HG02852 (cell line): ENCODE measurements at regions not wholly inside any gene's neighbourhood (a gene's known extent, or its start where the extent isn't known, plus 50 kb on each side); places are given as distances from the start of the nearest gene placed in this dataset.

Source experiments
- ATAC-seq: cut with Tn5 transposase; IDR thresholded peaks from one replicate; pipeline ENCODE4 v1.9.1; 2021; ENCODE audit warnings: mild to moderate bottlenecking, moderate library complexity; ENCODE audit not compliant: unreplicated experiment

DNA sequence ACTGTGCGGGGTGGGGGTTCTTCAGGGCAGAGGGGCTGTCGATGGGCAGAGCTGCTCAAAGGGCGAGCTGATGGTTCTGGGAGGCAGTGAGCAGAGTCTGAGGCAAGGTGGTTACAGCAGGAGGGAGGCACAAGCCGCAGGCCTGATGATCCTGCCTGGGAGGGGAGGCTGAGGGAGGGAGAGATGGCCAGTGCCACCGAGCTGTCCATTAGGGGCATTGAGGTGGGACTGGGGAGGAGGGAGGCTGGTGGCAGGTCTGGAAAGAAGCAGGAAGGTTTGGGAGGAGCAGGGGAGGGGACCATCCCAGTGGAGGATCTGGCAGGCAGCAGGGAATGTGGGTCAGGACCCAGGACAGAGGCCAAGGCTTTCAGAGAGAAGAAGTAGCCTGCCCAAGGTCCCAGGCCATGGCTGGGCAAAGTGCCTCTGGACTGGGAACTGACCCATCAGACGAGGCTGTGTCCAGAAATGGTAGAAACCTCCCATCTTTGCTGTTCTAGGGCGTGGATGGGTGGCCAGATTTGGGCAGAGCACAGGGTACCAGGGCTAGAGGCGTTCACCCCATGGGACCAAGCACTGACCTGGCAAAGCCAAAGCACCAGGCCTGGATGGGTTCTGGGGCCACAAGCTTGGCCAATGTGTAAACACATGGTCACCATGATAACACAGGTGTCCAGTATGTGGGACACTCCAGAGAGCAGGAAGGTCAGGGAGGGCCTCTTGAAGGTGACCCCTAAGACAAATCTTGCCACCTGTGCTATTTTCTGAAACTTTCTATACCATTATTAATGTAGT is 55.5 kb downstream of the INHBB start:
- ATAC-seq = no peak

DNA sequence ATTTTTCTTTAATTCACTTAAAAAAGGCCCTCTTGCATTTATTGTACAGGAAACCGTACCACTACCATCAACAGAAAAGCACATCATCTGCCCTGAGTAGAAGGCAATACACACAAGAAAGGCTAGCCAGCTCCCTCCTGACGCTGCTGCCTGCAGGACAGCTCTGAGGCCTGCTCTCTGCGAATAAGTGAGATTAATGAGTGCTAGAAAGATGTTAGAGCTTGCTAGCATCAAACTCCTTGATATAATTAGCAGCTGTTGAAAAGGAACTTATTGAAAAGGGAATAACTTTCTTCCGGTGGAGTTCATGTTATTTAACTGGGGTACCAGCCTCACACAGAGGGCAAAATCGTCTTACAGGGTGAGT is 56.1 kb downstream of the INHBB start:
- ATAC-seq = no peak

DNA sequence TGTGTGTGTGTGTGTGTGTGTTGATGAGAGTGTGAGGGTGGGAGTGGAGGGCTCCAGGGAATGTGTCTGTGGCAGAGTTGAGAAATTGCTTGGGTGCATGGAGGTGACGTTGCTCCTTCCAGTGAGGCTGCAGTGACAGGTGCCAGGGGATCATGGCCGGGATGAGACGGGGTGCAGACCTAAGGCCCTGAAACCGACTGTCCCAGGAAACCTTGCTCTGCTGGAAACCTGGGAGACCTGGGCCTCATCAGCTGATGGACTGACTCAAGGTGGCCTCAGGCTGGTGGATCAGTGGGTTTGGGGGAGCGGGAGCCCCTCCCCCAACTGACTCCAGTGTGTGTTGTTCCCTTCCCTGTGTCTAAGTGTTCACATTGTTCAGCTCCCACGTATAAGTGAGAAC is 56.6 kb downstream of the INHBB start:
- no peak for ATAC-seq

DNA sequence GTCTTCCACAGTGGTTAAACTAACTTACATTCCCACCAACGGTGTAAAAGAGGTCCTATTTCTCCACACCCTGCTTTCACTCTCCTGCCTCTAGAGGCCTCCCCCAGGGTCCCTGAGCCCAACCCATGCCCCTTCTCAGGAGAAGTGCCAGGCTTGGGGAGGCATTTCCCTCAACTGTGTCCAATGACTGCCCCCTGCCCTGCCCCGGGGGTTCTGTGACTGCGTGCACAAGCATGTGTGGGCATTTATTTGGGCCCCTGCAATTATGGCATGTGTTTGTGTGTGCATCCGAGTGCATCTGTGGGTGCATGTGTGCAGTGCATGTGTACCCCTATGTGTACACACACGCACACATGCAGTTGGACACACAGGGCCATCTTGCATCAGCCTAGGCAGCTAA is 57.3 kb downstream of the INHBB start:
- no peak for ATAC-seq

DNA sequence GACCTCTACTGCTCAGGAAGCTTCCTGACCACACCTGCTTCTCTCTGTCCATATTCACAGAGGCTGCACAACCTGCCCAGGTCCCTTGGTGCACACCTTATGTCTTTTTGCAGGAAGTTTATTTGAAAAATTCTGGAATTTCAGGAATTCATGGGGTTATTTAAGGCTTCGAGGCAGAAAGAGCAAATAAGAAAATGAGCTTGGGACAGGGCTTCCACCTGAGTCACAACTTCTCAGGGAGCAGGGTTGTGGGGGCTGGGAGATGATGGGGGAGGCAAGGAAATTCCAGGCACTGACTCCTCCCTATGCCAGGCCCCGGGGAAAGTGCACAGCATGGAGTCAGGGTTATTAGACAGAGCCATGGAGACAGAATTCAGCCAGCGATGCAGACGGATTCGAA is 57.7 kb downstream of the INHBB start:
- ATAC-seq = no peak

DNA sequence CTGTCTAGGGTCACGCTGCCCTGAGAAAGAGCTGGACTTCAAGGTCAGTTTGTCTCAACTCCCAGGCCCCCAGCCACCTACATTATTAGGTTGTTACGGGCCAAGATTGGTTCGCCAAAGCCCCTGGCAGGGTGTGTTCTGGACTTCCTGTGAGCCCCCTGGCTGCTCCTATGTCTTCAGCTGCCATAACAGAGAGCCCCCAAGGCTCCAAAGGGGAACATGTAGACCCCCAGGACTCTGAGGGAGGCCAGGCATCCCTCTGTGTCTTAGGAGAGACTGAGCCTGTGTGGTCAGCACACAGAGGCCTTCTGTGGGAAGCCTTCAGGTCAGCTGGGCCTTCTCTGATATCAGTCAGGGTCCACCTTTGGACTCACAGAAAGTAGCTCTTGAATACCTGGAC is 58.3 kb downstream of the INHBB start:
- no peak for ATAC-seq

DNA sequence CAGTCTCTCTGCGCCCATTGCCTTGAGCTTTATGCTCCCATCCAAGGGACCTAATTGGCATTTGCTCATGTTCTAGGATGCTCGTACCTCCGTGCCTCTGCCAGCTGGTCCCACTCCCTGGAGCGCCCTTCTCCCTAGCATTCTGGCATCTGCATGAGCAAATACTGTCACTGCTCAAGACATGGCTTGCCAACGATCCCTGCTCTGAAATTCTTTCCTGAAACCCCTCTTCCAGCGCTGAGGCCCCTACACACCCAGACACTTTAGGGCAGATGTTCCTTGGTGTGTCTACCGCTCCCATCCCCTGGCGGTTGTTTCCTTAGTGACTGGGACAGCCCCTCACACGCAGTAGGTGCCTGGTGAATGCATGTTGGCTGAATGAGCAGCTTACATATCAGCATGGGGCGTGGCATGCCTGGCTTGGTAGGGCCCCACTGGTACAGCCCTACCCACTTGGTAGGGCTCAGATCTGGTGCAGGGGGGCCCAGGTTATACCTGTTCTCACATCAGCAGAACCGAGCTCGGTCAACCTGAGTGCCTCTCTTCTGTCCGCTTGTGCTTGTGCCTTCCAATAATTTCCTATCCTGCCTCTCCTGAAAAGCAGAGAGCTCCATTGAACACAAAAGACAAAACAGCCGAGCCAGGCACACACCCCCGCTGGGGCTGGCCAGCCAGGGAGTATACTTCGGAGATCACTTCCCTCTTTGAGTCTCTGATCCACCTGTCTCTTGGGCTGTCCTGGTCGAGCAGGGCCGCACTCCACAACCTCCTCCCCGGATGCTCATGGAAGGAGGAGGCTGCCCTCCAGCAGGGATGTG is 59.2 kb downstream of the INHBB start:
- ATAC-seq = no peak

DNA sequence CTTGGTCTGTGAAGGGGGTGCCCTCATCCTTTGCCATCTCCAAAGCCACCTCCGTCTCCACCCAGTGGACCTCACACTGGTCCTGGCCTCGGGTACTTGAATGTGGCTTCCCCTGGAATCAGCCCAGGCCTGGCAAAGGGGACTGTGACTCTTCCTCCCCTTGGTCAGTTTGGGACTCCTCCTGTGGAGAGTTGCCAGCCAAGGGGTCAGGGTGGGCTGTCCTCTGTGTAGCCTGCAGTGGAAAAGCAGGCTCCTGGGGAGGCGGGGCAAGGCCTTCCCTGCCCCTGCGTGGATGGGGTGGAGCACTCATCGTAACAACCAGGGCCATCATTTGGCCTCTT is 59.8 kb downstream of the INHBB start:
- no peak for ATAC-seq

DNA sequence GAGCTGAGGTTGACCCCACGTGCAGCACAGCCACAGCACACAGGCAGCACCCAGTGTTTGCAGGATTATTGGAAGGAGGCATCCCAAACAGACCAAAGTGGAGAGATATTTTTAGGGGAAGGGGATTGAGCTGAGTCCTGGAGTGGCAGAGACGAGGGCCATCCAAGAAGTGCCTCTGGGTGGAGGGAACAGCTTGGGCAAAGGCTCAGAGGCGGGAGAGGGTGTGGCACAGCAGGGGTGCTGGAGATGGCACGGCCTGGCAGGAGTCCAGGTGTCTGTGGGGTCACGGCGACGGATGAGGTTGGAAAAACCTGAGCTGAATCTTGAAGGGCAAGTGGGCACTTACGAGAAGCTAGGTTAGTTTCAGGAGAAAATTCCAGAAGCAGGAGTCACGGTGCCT is 60.6 kb downstream of the INHBB start:
- no peak for ATAC-seq

DNA sequence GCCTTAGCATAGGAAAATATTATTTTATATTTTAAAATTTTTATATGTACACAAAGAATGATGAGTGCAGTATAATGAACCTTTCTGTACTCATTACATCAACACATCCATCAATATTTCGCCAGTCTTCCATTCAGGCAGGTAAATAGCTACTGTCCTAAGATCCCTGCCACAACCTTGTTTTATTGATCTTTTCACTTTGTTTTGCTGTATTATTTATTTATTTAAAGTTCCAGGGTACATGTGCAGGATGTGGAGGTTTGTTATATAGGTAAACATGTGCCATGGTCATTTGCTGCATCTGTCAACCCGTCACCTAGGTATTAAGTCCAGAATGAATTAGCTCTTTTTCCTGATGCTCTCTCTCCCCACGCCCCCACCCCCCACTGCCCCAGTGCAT is 64.6 kb downstream of the INHBB start:
- no peak for ATAC-seq

DNA sequence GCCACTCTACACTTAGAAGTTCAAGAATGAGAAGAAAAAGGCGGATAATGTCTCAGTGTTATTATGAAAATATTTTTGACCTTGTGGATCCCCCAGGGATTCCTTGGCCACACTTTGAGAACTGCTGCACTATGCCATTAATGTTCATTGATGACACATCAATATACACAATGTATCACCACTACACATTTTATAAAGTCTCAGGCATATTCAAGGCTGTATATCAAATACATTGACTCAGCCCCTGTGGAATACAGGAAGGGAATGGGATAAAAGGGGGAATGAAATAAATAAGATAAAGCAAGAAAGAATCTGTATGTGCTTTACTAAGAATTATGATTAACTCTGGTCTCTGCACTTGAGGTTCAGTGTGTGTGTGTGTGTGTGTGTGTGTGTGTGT is 69.1 kb downstream of the INHBB start:
- no peak for ATAC-seq

DNA sequence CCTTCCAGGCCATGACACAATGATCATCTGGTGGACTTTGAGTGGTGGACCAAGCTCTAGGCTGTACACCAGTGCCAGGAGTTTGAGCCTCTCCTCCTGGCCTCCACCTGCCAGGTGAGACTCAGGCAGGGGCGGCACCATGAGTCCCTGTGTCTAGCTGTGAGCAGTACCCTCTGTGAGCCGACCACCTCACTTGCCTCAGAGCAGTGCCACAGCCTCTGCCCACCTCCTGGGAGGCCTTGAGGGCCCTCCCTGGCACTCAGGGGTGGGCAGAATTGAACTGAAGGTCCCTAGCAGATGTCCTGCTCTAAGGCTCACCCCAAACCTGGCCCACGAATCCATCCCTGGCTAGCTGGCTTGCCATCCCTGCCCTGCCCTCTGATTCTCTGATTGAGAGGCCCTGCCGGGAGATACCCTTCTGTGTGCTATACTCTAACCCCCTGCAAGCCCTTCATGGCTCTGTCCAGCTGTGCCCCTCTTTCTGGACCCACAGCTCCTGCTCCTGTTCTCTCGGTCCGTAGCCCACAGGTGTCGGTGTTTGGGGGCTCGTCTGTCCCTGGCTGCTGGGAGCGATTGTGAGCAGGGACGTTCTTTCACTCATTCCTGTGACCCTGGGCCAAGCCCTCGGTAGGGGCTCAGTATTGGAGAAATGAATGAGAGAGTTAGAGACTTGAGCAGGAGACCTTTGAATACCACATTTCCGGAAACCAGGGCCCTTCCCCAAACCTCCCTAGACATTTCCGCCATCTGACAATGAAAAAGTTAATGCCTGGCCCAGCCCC is 70.0 kb downstream of the INHBB start:
- ATAC-seq = no peak

DNA sequence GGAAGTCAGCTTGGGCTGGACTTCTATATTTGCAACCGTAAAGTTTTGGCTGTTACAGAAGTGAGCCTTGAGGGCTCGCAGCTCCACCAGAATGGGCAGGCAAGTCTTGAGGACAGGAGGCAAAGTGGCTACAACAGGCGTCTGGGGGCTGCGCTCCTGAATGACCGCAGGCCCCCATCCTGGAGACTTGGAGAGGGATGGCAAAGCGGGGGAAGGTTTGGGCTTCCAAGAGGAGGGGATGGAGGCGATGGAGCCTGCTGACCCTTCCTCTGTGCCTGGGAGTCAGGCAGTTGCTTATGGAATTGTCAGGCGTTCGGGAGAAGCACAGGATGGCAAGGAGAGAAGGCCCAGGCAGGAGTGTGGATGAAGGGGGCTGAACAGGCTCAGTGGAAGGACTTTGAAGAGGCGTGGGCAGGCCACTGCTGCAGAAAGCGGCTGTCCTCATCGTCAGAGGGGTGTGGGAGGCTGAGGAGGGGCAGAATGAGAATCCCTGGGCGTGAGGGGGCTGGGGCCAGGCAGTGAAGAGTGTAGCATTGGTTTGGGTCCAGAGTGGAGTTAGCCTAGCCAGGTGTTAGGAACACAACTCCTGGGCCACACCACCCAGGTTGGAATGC is 72.3 kb downstream of the INHBB start:
- no peak for ATAC-seq

DNA sequence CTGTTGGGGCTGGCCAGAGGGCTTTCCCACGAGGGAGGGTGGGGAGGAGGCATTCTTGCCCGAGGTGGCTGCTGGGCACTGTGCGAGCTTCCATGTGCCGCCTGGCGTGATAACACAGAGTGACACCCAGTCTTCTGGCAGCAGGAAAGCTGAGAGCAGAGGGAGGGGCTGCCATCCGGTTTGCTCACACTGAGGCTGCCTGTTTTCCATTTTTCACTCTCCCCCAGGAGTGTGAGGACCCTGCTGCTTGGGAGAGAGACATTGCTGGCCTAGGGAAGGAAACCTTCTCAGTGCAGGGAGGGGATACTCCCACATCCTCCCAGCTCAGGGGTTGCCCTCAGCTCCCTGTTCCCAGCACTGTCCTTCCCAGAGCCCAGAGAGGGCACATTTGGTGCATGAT is 73.1 kb downstream of the INHBB start:
- no peak for ATAC-seq

DNA sequence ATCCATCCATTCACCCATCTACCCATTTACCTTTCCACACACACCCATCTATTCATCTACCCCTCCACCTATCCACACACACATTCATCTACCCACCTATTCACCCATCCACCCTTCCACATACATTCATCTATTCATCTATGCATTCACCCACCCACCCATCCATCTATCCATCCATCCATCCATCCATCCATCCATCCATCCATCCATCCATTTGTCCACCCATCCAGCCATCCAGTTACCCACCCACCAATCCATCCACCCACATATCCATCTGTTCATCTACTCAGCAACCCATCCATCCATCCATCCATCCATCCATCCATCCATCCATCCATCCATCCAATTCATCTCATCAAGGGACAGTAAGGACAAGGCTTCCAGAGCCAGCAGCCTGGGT is 74.0 kb downstream of the INHBB start:
- no peak for ATAC-seq

DNA sequence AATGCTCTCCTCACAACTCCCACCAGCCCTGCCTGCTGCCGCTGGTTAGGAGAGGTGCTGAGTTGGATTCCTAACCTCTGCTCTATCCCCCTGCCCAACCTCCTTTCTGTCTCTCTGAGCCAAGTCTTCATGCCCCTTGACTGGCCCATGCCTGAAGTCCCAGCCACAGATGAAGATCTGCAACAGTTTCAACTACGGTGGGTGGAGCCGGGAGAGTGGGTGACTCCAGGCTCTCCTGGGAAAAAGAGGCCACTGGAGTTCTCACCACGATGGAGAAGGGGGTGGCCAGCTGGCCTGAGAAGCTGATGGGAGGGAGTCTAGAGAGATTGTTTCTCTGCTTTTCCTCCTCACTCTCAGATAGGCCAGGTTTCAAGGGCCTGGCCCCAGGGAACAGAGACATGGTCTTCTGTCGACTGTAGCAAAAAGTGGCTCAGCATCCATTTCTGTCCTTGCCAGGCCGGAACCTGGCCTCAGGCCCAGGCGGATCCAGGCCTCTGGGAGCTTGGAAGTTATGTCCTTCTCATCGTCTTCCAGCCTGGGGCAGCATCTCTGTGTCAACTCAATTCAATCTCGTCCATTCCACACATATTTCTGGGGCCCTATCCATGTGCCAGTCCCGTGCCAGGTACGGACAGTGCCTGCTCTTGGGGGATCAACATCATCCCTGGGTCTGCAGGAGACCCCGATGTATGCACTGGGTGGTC is 75.3 kb downstream of the INHBB start:
- ATAC-seq = no peak

DNA sequence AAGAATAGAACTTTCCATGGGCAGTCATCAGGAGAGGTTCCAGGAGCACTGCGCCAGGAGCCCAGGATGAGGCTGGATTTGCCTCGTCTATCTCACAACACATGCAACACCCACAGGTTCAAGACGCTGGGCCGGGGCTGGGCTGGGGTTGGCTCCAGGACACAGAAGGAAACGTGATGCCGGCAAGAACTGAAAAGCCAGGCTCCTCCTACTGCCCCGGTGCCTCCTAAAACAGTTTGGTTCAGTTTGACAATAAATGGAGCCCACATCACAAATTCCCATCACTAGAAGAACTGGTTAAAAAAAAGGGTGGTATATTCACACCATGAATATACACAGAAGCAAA is 75.9 kb downstream of the INHBB start:
- no peak for ATAC-seq

DNA sequence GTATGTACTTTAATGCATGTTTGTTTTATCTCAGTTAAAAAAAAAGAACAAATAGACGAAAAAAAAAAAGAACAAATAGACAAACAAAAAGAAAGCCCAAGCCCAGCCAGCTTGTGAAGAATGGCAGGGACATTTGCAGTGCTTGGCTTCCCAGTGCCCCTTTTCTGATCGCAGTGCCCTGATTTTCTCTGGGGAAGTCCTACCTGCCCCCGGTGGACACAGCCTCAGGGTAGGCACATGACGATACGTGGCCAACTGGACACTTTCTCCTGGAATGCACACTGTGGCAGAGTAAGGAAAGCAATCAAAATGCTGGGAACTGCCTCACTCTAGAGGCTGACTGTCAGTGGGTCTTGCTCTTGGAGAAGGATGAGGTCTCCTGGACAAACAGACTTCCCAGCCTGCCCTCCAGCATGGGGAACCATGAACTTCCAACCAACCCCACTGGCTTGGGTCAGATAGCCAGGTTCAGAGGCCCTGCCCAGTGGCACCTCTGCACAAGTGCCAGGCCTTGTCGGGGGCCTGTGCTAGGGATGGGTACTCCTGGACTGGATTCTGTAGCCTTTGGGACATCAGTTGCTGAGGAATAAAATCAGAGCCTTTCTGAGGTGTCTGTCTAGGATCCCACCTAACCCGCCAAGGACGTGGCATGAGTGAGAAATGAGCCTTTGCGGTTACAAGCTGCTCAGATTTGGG is 76.7 kb downstream of the INHBB start:
- ATAC-seq = no peak

DNA sequence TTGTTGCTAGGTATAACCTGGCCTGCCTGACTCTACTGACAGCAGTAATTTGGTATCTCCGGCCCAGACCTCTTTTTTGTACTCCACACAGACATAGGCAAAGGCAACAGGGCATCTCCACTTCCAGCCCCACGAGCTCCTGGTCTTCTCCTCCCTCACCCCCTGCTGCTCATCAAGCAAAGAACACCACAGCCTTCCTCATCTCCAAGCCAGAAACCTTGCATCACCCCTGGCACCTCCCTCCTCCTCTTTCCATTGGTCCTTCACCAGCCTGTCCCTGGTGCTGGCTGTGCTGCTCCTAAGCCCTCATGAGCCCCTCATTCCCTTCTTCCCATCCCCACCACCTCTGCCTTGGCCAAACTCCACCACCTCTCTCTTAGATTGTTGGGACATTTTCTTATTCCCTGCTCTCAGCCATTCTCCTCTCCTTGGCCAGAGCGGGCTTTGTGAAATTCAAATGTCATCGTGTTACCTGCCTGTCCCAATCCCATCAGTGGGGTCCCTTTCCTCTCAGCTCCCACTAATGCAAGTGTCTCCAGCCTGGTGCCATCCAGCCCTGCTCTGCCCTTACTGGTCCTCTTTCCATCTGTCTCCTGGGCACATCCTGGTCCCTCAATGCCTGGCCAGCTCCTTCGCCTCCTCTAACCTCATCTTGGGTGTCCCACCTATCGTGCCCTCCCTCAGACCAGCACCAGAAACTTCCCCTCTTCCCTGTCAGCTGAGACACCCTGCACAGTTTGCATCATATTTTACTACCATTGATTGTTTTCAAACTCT is 77.4 kb downstream of the INHBB start:
- ATAC-seq = no peak
